ENCODE measurements at regions not wholly inside any gene's neighbourhood (a gene's known extent, or its start where the extent isn't known, plus 50 kb on each side); places are given as distances from the start of the nearest gene placed in this dataset.

DNA sequence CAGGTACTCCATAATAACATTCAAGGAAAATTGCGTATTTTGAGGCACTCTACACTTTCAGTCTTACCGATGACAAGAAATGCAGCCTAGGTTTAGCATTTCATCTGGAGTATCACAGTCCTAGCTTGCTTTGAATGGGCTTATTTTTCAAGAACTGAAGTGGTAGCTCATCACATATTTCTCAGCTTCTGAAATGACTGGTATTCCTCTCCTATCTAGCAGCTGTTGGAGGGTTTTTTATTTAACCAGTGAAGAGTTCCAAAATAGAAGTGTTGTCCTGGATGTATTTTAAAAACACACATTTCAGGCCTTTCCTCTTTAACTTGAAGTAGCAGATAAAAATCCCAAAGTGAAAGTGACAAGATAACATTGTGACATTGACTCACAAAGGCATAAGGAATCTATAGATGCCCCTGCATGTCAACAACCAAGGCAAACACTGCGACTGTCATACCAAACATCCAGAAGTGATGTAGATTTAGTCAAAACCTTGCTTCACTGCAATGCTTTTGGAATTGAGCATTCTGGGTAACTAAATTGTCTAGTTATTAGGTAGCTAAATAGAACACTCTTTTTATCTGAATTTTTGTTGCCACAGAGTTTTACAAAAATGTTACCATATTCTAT is 182.2 kb upstream of the FBXO33 start:
- Histone ChIP-seq H3K9me3 (replicated peaks in 1 of 2; ENCODE audit: control insufficient read depth in 1 of 2, insufficient read depth in 1 of 2, low read length in 2 of 2) (peaks cover 3% of the 10 kb centered on the region in 2 donors), H2AFZ (ENCODE audit: insufficient read depth, low read depth, low read length, poor library complexity, severe bottlenecking) (no peak overlapping the region), H4K20me1 (ENCODE audit: insufficient read depth, low read length) (no peaks in the 10 kb centered on the region), H3K9ac (ENCODE audit: insufficient read depth, low read length, poor library complexity, severe bottlenecking) (no peak overlapping the region), H3K4me2 (replicated peaks; ENCODE audit: extremely low read depth, low read length, poor library complexity, severe bottlenecking) (no peak overlapping the region), H3K79me2 (ENCODE audit: insufficient read depth, low read length) (no peaks in the 10 kb centered on the region), H3K27ac (ENCODE audit: low read depth in 1 of 2, low read length in 2 of 2) (no peak overlapping the region), H3K27me3 (ENCODE audit: control insufficient read depth in 2 of 2, insufficient read depth in 2 of 2, low read length in 2 of 2) (no peaks in the 10 kb centered on the region), H3K4me1 (ENCODE audit: control insufficient read depth in 1 of 2, insufficient read depth in 2 of 2, low read length in 2 of 2) (no peaks in the 10 kb centered on the region), H3K4me3 (replicated peaks in 1 of 3; ENCODE audit: low read depth in 2 of 3, low read length in 3 of 3) (no peak overlapping the region), H3K36me3 (replicated peaks in 1 of 2; ENCODE audit: control insufficient read depth in 1 of 2, insufficient read depth in 2 of 2, low read length in 2 of 2) (no peaks in the 10 kb centered on the region)
- Mint-ChIP-seq H3K36me3 (no peaks in the 10 kb centered on the region), H3K9me3 (peaks cover 0 to 20% (median 5%) of the 10 kb centered on the region in 7 donors), H3K27me3 (ENCODE audit: low read depth in 3 of 3) (no peaks in the 10 kb centered on the region), H3K4me3 (no peak overlapping the region), H3K4me1 (no peaks in the 10 kb centered on the region), H3K27ac (no peak overlapping the region)
- 83% methylated on average over 2 of the region's 3 CpGs for WGBS (ENCODE audit: insufficient coverage)
- TF ChIP-seq, protein P1, sequence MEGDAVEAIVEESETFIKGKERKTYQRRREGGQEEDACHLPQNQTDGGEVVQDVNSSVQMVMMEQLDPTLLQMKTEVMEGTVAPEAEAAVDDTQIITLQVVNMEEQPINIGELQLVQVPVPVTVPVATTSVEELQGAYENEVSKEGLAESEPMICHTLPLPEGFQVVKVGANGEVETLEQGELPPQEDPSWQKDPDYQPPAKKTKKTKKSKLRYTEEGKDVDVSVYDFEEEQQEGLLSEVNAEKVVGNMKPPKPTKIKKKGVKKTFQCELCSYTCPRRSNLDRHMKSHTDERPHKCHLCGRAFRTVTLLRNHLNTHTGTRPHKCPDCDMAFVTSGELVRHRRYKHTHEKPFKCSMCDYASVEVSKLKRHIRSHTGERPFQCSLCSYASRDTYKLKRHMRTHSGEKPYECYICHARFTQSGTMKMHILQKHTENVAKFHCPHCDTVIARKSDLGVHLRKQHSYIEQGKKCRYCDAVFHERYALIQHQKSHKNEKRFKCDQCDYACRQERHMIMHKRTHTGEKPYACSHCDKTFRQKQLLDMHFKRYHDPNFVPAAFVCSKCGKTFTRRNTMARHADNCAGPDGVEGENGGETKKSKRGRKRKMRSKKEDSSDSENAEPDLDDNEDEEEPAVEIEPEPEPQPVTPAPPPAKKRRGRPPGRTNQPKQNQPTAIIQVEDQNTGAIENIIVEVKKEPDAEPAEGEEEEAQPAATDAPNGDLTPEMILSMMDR (IDR thresholded peaks at IDR 0.05): no peak
- intact Hi-C loops (cut with micrococcal nuclease): no loop called here
- DNase-seq: no peak

DNA sequence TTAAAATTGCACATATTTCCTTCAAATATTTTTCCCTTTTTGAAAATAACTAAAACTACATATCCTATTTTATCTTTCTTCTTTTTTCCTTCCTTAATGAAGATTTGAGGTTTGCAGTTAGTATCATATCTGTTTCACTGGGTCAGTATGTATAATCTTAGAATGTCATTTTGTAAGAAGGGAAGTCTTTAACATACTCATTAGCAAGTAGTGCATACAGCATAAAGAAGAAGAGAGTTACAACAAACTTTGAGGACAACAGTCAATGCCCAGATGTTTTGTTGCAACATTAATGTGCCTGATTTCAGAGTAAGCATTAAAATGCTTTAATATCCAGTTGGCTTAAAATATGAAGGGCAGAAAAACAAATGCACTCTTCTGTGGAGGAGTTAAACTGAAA is 176.9 kb upstream of the FBXO33 start:
- Histone ChIP-seq H3K27me3 (ENCODE audit: control insufficient read depth in 2 of 2, insufficient read depth in 2 of 2, low read length in 2 of 2) (no peaks in the 10 kb centered on the region), H2AFZ (ENCODE audit: insufficient read depth, low read depth, low read length, poor library complexity, severe bottlenecking) (no peak overlapping the region), H3K4me2 (replicated peaks; ENCODE audit: extremely low read depth, low read length, poor library complexity, severe bottlenecking) (no peak overlapping the region), H3K4me1 (ENCODE audit: control insufficient read depth in 1 of 2, insufficient read depth in 2 of 2, low read length in 2 of 2) (no peaks in the 10 kb centered on the region), H3K9me3 (replicated peaks in 1 of 2; ENCODE audit: control insufficient read depth in 1 of 2, insufficient read depth in 1 of 2, low read length in 2 of 2) (peaks cover 0 to 5% of the 10 kb centered on the region in 2 donors), H3K9ac (ENCODE audit: insufficient read depth, low read length, poor library complexity, severe bottlenecking) (no peak overlapping the region), H3K27ac (ENCODE audit: low read depth in 1 of 2, low read length in 2 of 2) (no peak overlapping the region), H3K79me2 (ENCODE audit: insufficient read depth, low read length) (no peaks in the 10 kb centered on the region), H4K20me1 (ENCODE audit: insufficient read depth, low read length) (no peaks in the 10 kb centered on the region), H3K4me3 (replicated peaks in 1 of 3; ENCODE audit: low read depth in 2 of 3, low read length in 3 of 3) (no peak overlapping the region), H3K36me3 (replicated peaks in 1 of 2; ENCODE audit: control insufficient read depth in 1 of 2, insufficient read depth in 2 of 2, low read length in 2 of 2) (no peaks in the 10 kb centered on the region)
- TF ChIP-seq, protein P1 (IDR thresholded peaks at IDR 0.05): no peak
- no peaks in the 10 kb centered on the region for H3K36me3 Mint-ChIP-seq
- no peak overlapping the region for H3K4me3 Mint-ChIP-seq
- intact Hi-C loops (cut with micrococcal nuclease): no loop called here
- peaks cover 2 to 12% (median 9%) of the 10 kb centered on the region in 7 donors for H3K9me3 Mint-ChIP-seq
- H3K27ac Mint-ChIP-seq: no peak overlapping the region
- DNase-seq: no peak
- H3K27me3 Mint-ChIP-seq (ENCODE audit: low read depth in 3 of 3): peaks cover 0 to 1% (median 1%) of the 10 kb centered on the region in 3 donors
- H3K4me1 Mint-ChIP-seq: no peaks in the 10 kb centered on the region
